ENCODE measurements at regions not wholly inside any gene's neighbourhood (a gene's known extent, or its start where the extent isn't known, plus 50 kb on each side); places are given as distances from the start of the nearest gene placed in this dataset.

GRCh38 chr5:159515909-159516415, 185.7 kb upstream of the IL12B start (continued):
- TF ChIP-seq ZBTB2 (IDR thresholded peaks at IDR 0.05) (no peak), CREM (IDR thresholded peaks at IDR 0.05; ENCODE audit: low read depth) (0 out of 2 replicates have a peak, but pooled peaks have one; percentile 14), TFAP4 (CRISPR knock-in tag; IDR thresholded peaks at IDR 0.05; ENCODE audit: borderline replicate concordance) (peak; percentile 66; the same call in 1 of the 2 replicates), POU5F1 (IDR thresholded peaks at IDR 0.05; ENCODE audit: borderline replicate concordance, low read depth, low read length, partially characterized antibody) (no peak), SRSF7 (optimal IDR thresholded peaks at IDR 0.05; ENCODE audit: low read depth, low read length) (no peak), HOXB6 (CRISPR knock-in tag; IDR thresholded peaks at IDR 0.05; ENCODE audit: borderline replicate concordance) (no peak), SAFB (IDR thresholded peaks at IDR 0.05; ENCODE audit: borderline replicate concordance, low read depth, low read length) (no peak), MBD1 (CRISPR knock-in tag; IDR thresholded peaks at IDR 0.05) (no peak), HOMEZ (CRISPR knock-in tag; IDR thresholded peaks at IDR 0.05) (no peak), JUN (IDR thresholded peaks at IDR 0.05; ENCODE audit: borderline replicate concordance, low read depth, low read length) (0 out of 2 replicates have a peak, but pooled peaks have one; percentile 65), JUN (CRISPR knock-in tag; IDR thresholded peaks at IDR 0.05; ENCODE audit: borderline replicate concordance) (no peak; the same call in 1 of the 2 replicates), NR2F6 (CRISPR knock-in tag; IDR thresholded peaks at IDR 0.05) (no peak), BRF1 (IDR thresholded peaks at IDR 0.05; ENCODE audit: borderline replicate concordance, extremely low read depth, insufficient read length) (no peak), CHAMP1 (IDR thresholded peaks at IDR 0.05) (no peak), CEBPG (CRISPR knock-in tag; IDR thresholded peaks at IDR 0.05) (no peak), CEBPG (tag; conservative IDR thresholded peaks at IDR 0.05 in 1 of 2, IDR thresholded peaks at IDR 0.05 in 1 of 2) (0 out of 4 replicates have a peak, but pooled peaks of 1 of the 2 experiments have one; percentile 16), PURB (CRISPR knock-in tag; IDR thresholded peaks at IDR 0.05; ENCODE audit: low read depth) (no peak), KLF1 (tag; IDR thresholded peaks at IDR 0.05) (no peak)
